GM18867 (cell line): ENCODE measurements at regions not wholly inside any gene's neighbourhood (a gene's known extent, or its start where the extent isn't known, plus 50 kb on each side); places are given as distances from the start of the nearest gene placed in this dataset.

Experiments used
- ATAC-seq: cut with Tn5 transposase; IDR thresholded peaks from one replicate; pipeline ENCODE4 v1.9.1; 2021; ENCODE audit warnings: mild to moderate bottlenecking, moderate library complexity; ENCODE audit not compliant: unreplicated experiment

- no peak for ATAC-seq
Observed at GRCh38 chr12:45102818-45103217, 51.9 kb upstream of the DBX2 start.

- ATAC-seq: no peak
Observed at GRCh38 chr12:45105996-45106395, 55.1 kb upstream of the DBX2 start.

- ATAC-seq: no peak
Observed at GRCh38 chr12:45112306-45112705, 61.4 kb upstream of the DBX2 start.

GRCh38 chr12:45121224-45121623 is 70.3 kb upstream of the DBX2 start:
- ATAC-seq: peak; percentile 57

- no peak for ATAC-seq
Observed at GRCh38 chr12:45122768-45123380, 72.0 kb upstream of the DBX2 start.

- ATAC-seq: no peak
Observed at GRCh38 chr12:45124485-45125155, 73.7 kb upstream of the DBX2 start.

- ATAC-seq: no peak
Observed at GRCh38 chr12:45125997-45126396, 75.1 kb upstream of the DBX2 start.

GRCh38 chr12:45128637-45129036 is 77.7 kb upstream of the DBX2 start:
- ATAC-seq: no peak

GRCh38 chr12:45130881-45131281 is 80.0 kb upstream of the DBX2 start:
- peak; percentile 90 for ATAC-seq

- ATAC-seq: no peak
Observed at GRCh38 chr12:45131506-45131905, 80.6 kb upstream of the DBX2 start.

- ATAC-seq: no peak
Observed at GRCh38 chr12:45138609-45139008, 77.3 kb upstream of the ANO6 start.

GRCh38 chr12:45148006-45148405 is 67.9 kb upstream of the ANO6 start:
- no peak for ATAC-seq

- ATAC-seq: no peak
Observed at GRCh38 chr12:45148619-45149018, 67.3 kb upstream of the ANO6 start.

GRCh38 chr12:45165284-45165683 is 50.6 kb upstream of the ANO6 start:
- ATAC-seq: no peak

- ATAC-seq: no peak
Observed at GRCh38 chr12:45166056-45166455, 49.8 kb upstream of the ANO6 start.
